ENCODE measurements at regions not wholly inside any gene's neighbourhood (a gene's known extent, or its start where the extent isn't known, plus 50 kb on each side); places are given as distances from the start of the nearest gene placed in this dataset.

- TF ChIP-seq CTCF (IDR thresholded peaks at IDR 0.05; ENCODE audit: extremely low read depth, insufficient read depth, missing control alignments) = no peak
- in situ Hi-C loops (cut with MboI; ENCODE audit: low pct_unique_long_range_greater_than_20kb, low sequenced_read_pairs, unreplicated experiment) = no loop called here
- DNase-seq (ENCODE audit: low spot score) = no peak
These were observed 592.0 kb upstream of the WWC1 start for GRCh38 chr5:167699432-167699831.

GRCh38 chr5:167701051-167701450 lies 590.4 kb upstream of the WWC1 start:
- no peak for TF ChIP-seq CTCF (IDR thresholded peaks at IDR 0.05; ENCODE audit: extremely low read depth, insufficient read depth, missing control alignments)
- DNase-seq (ENCODE audit: low spot score) = no peak
- in situ Hi-C loops (cut with MboI; ENCODE audit: low pct_unique_long_range_greater_than_20kb, low sequenced_read_pairs, unreplicated experiment) = no loop called here

GRCh38 chr5:167702014-167702413 lies 589.4 kb upstream of the WWC1 start:
- TF ChIP-seq CTCF (IDR thresholded peaks at IDR 0.05; ENCODE audit: extremely low read depth, insufficient read depth, missing control alignments) = no peak
- in situ Hi-C loops (cut with MboI; ENCODE audit: low pct_unique_long_range_greater_than_20kb, low sequenced_read_pairs, unreplicated experiment) = no loop called here
- DNase-seq (ENCODE audit: low spot score) = no peak

- TF ChIP-seq CTCF (IDR thresholded peaks at IDR 0.05; ENCODE audit: extremely low read depth, insufficient read depth, missing control alignments) = no peak
- in situ Hi-C loops (cut with MboI; ENCODE audit: low pct_unique_long_range_greater_than_20kb, low sequenced_read_pairs, unreplicated experiment) = no loop called here
- DNase-seq (ENCODE audit: low spot score) = no peak
These were observed 583.0 kb upstream of the WWC1 start for GRCh38 chr5:167708449-167708848.

- no peak for TF ChIP-seq CTCF (IDR thresholded peaks at IDR 0.05; ENCODE audit: extremely low read depth, insufficient read depth, missing control alignments)
- in situ Hi-C loops (cut with MboI; ENCODE audit: low pct_unique_long_range_greater_than_20kb, low sequenced_read_pairs, unreplicated experiment) = no loop called here
- DNase-seq (ENCODE audit: low spot score) = no peak
These were observed 581.8 kb upstream of the WWC1 start for GRCh38 chr5:167709625-167710024.

GRCh38 chr5:167710444-167711073 lies 580.9 kb upstream of the WWC1 start:
- in situ Hi-C loops (cut with MboI; ENCODE audit: low pct_unique_long_range_greater_than_20kb, low sequenced_read_pairs, unreplicated experiment) = no loop called here

More at GRCh38 chr5:167710444-167711073, 580.9 kb upstream of the WWC1 start:
- no peak for DNase-seq (ENCODE audit: low spot score)
- no peak for TF ChIP-seq CTCF (IDR thresholded peaks at IDR 0.05; ENCODE audit: extremely low read depth, insufficient read depth, missing control alignments)
